ENCODE measurements at regions not wholly inside any gene's neighbourhood (a gene's known extent, or its start where the extent isn't known, plus 50 kb on each side); places are given as distances from the start of the nearest gene placed in this dataset.
"Not testable (repeated sequence)": the region's sequence is repeated elsewhere in the genome, so short reads cannot be mapped to it uniquely, and the experiment has no call there.

- H3K4me3 Mint-ChIP-seq, result no peak overlapping the region
- peaks cover 35% of the 10 kb centered on the region for H3K9me3 Mint-ChIP-seq
- no peak for TF ChIP-seq CTCF (IDR thresholded peaks at IDR 0.05; ENCODE audit: unreplicated experiment)
- no peak overlapping the region for H3K27ac Mint-ChIP-seq
- no peak for DNase-seq (ENCODE audit: low spot score in 2 of 2, unreplicated experiment in 2 of 2)
- H3K27me3 Mint-ChIP-seq (ENCODE audit: low read depth), result no peaks in the 10 kb centered on the region
- no peaks in the 10 kb centered on the region for H3K4me1 Mint-ChIP-seq
- no peaks in the 10 kb centered on the region for H3K36me3 Mint-ChIP-seq
Measured at GRCh38 chrX:35288657-35289056, 346.1 kb downstream of the FAM47B start.

GRCh38 chrX:35289952-35290351 is 347.4 kb downstream of the FAM47B start:
- Mint-ChIP-seq H3K27me3 (ENCODE audit: low read depth) (no peaks in the 10 kb centered on the region), H3K36me3 (no peaks in the 10 kb centered on the region), H3K4me1 (no peaks in the 10 kb centered on the region), H3K9me3 (peaks cover 35% of the 10 kb centered on the region), H3K4me3 (no peak overlapping the region), H3K27ac (no peak overlapping the region)
- no peak for TF ChIP-seq CTCF (IDR thresholded peaks at IDR 0.05; ENCODE audit: unreplicated experiment)
- DNase-seq (ENCODE audit: low spot score in 2 of 2, unreplicated experiment in 2 of 2), result no peak

GRCh38 chrX:35291013-35291412 is 348.4 kb downstream of the FAM47B start:
- Mint-ChIP-seq H3K9me3 (peaks cover 40% of the 10 kb centered on the region), H3K4me1 (no peaks in the 10 kb centered on the region)
- no peak for DNase-seq (ENCODE audit: low spot score in 2 of 2, unreplicated experiment in 2 of 2)

GRCh38 chrX:35292522-35292921 is 349.9 kb downstream of the FAM47B start:
- no peaks in the 10 kb centered on the region for H3K27me3 Mint-ChIP-seq (ENCODE audit: low read depth)
- H3K4me3 Mint-ChIP-seq, result no peak overlapping the region
- no peak for DNase-seq (ENCODE audit: low spot score in 2 of 2, unreplicated experiment in 2 of 2)
- no peak overlapping the region for H3K27ac Mint-ChIP-seq
- no peaks in the 10 kb centered on the region for H3K4me1 Mint-ChIP-seq
- H3K36me3 Mint-ChIP-seq, result no peaks in the 10 kb centered on the region
- TF ChIP-seq CTCF (IDR thresholded peaks at IDR 0.05; ENCODE audit: unreplicated experiment), result no peak
- H3K9me3 Mint-ChIP-seq, result peaks cover 42% of the 10 kb centered on the region

More at GRCh38 chrX:35291013-35291412, 348.4 kb downstream of the FAM47B start:
- no peaks in the 10 kb centered on the region for H3K36me3 Mint-ChIP-seq
- no peak overlapping the region for H3K27ac Mint-ChIP-seq
- no peak overlapping the region for H3K4me3 Mint-ChIP-seq
- no peaks in the 10 kb centered on the region for H3K27me3 Mint-ChIP-seq (ENCODE audit: low read depth)
- no peak for TF ChIP-seq CTCF (IDR thresholded peaks at IDR 0.05; ENCODE audit: unreplicated experiment)

- not testable (repeated sequence) for H3K36me3 Mint-ChIP-seq; DNase-seq (ENCODE audit: low spot score in 2 of 2, unreplicated experiment in 2 of 2); H3K27me3 Mint-ChIP-seq (ENCODE audit: low read depth); H3K4me1 Mint-ChIP-seq; H3K27ac Mint-ChIP-seq; H3K4me3 Mint-ChIP-seq
- peaks cover 80% of the 10 kb centered on the region for H3K9me3 Mint-ChIP-seq
Measured at GRCh38 chrX:35305037-35305436, 362.4 kb downstream of the FAM47B start.

- no peaks in the 10 kb centered on the region for H3K4me1 Mint-ChIP-seq
- no peak for TF ChIP-seq CTCF (IDR thresholded peaks at IDR 0.05; ENCODE audit: unreplicated experiment)
- no peaks in the 10 kb centered on the region for H3K27me3 Mint-ChIP-seq (ENCODE audit: low read depth)
- H3K4me3 Mint-ChIP-seq, result no peak overlapping the region
- peaks cover 22% of the 10 kb centered on the region for H3K9me3 Mint-ChIP-seq
- H3K36me3 Mint-ChIP-seq, result no peaks in the 10 kb centered on the region
- no peak for DNase-seq (ENCODE audit: low spot score in 2 of 2, unreplicated experiment in 2 of 2)
- no peak overlapping the region for H3K27ac Mint-ChIP-seq
Measured at GRCh38 chrX:35339796-35340195, 397.2 kb downstream of the FAM47B start.

Data from mesothelial cell of epicardium (in vitro differentiated cells).